Activated T-cell treated with anti-CD3 and anti-CD28 coated beads, Interleukin-2, amount 50 U/mL, for 4 hours (primary cell): ENCODE measurements at regions not wholly inside any gene's neighbourhood (a gene's known extent, or its start where the extent isn't known, plus 50 kb on each side); places are given as distances from the start of the nearest gene placed in this dataset.

Source experiments
- ATAC-seq, 2 donors: fragments of 200-7000 bp; cut with Tn5 transposase; one replicate each; pipeline ENCODE4 v1.10.0; 2021
- DNase-seq: peaks from one replicate; pipeline ENCODE4 v3.0.0-alpha.2; 2020
- H3K27me3 Mint-ChIP-seq: one replicate; pipeline ENCODE4 v1.8.0; 2021; ENCODE audit warnings: low read depth, mixed read lengths
- H3K36me3 Mint-ChIP-seq: one replicate; pipeline ENCODE4 v1.8.0; 2022; ENCODE audit warnings: mixed read lengths; ENCODE audit not compliant: insufficient read depth
- H3K4me1 Mint-ChIP-seq: one replicate; pipeline ENCODE4 v1.8.0; 2021; ENCODE audit warnings: low read depth, mixed read lengths
- H3K4me3 Mint-ChIP-seq: one replicate; pipeline ENCODE4 v1.8.0; 2021; ENCODE audit warnings: mild to moderate bottlenecking, moderate library complexity, mixed read lengths
- H3K9me3 Mint-ChIP-seq: one replicate; pipeline ENCODE4 v1.8.0; 2021; ENCODE audit warnings: mixed read lengths

- Mint-ChIP-seq H3K27me3 (no peaks in the 10 kb centered on the region), H3K4me1 (no peaks in the 10 kb centered on the region), H3K4me3 (no peak overlapping the region), H3K36me3 (no peaks in the 10 kb centered on the region), H3K9me3 (no peaks in the 10 kb centered on the region)
- no peak for DNase-seq
- ATAC-seq, result no peak
Observed at GRCh38 chr6:56366141-56366852, 118.9 kb upstream of the COL21A1 start.

DNA sequence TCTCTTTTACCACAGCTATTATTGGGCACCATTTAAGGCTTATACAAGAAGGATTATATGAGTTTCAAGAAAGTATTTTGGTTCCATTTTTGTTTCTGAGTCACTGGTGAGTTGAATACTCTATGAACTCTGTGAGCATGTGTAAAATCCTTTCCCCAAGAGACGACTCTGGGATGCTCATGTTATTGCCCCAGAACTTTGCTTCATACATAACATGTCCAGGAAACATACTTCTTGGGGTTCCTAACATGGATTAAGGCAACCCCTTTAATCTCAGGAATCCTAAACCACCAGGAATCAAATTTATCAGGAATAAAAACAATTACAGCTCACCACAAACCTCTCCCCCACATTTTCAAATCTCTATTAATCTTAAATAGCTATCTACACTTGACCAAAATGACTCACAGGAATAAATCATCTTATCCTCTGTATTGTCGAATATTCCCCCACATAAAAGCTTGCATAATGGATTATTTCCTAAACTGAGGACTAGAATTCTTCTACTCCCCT lies 117.5 kb upstream of the COL21A1 start:
- Mint-ChIP-seq H3K4me3 (no peak overlapping the region), H3K4me1 (no peaks in the 10 kb centered on the region), H3K36me3 (no peaks in the 10 kb centered on the region), H3K27me3 (no peaks in the 10 kb centered on the region), H3K9me3 (no peaks in the 10 kb centered on the region)
- DNase-seq (no peak), ATAC-seq (no peak)

DNA sequence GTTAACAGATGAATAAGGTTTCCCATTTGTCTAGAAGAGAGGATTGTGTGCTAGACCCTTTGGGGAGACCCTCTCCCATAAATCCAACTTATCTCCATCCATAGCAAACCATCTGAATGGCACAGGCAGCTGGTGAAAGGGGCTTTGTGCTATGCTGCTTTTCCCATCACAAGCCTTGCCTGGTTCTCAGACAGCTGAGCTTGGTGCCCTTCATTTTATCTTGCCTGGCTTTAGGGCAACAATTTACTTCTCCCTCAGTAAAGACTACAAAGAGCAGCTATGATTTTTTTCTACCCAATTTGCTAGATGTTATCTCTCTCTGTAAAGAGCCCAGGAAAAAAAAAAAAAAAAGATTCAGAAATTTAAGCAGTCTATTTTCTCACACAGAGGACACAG lies 117.0 kb upstream of the COL21A1 start:
- Mint-ChIP-seq H3K4me1 (no peaks in the 10 kb centered on the region), H3K36me3 (no peaks in the 10 kb centered on the region), H3K4me3 (no peak overlapping the region), H3K9me3 (no peaks in the 10 kb centered on the region), H3K27me3 (no peaks in the 10 kb centered on the region)
- no peak for ATAC-seq
- no peak for DNase-seq

- no peaks in the 10 kb centered on the region for H3K36me3 Mint-ChIP-seq
- DNase-seq, result no peak
- H3K4me3 Mint-ChIP-seq, result no peak overlapping the region
- H3K27me3 Mint-ChIP-seq, result peaks cover 1% of the 10 kb centered on the region
- no peaks in the 10 kb centered on the region for H3K9me3 Mint-ChIP-seq
- no peaks in the 10 kb centered on the region for H3K4me1 Mint-ChIP-seq
- no peak for ATAC-seq
Observed at GRCh38 chr6:56363796-56364430, 116.5 kb upstream of the COL21A1 start.

DNA sequence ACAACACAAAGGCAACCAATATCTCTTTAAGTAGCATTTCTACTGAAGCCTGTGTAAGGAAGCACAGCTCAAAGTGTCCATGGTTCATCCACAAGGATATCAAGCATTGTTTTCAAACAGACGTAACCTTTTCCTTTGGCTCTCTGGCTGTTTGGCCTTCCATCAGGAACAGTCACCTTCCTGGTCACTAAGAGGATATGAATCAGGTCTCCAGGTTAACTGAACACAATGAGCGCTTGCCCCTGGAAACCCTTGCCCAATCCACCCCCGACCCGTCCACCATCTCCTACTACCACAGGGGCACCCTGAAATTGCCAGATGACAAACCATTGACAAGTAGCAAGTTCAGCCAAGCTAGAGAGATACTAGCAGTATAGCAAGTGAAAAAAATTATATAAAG lies 114.4 kb upstream of the COL21A1 start:
- ATAC-seq (no peak), DNase-seq (no peak)
- H3K36me3 Mint-ChIP-seq, result no peaks in the 10 kb centered on the region
- H3K4me3 Mint-ChIP-seq, result no peak overlapping the region
- no peaks in the 10 kb centered on the region for H3K9me3 Mint-ChIP-seq
- no peaks in the 10 kb centered on the region for H3K4me1 Mint-ChIP-seq
- H3K27me3 Mint-ChIP-seq, result peaks cover 1% of the 10 kb centered on the region

- no peaks in the 10 kb centered on the region for H3K9me3 Mint-ChIP-seq
- no peak overlapping the region for H3K4me3 Mint-ChIP-seq
- peaks cover 1% of the 10 kb centered on the region for H3K27me3 Mint-ChIP-seq
- H3K36me3 Mint-ChIP-seq, result no peaks in the 10 kb centered on the region
- ATAC-seq (peak in 1 of 2 donors; percentile 51), DNase-seq (peak; percentile 39)
- H3K4me1 Mint-ChIP-seq, result no peaks in the 10 kb centered on the region
Observed at GRCh38 chr6:56359201-56359899, 112.0 kb upstream of the COL21A1 start.

DNA sequence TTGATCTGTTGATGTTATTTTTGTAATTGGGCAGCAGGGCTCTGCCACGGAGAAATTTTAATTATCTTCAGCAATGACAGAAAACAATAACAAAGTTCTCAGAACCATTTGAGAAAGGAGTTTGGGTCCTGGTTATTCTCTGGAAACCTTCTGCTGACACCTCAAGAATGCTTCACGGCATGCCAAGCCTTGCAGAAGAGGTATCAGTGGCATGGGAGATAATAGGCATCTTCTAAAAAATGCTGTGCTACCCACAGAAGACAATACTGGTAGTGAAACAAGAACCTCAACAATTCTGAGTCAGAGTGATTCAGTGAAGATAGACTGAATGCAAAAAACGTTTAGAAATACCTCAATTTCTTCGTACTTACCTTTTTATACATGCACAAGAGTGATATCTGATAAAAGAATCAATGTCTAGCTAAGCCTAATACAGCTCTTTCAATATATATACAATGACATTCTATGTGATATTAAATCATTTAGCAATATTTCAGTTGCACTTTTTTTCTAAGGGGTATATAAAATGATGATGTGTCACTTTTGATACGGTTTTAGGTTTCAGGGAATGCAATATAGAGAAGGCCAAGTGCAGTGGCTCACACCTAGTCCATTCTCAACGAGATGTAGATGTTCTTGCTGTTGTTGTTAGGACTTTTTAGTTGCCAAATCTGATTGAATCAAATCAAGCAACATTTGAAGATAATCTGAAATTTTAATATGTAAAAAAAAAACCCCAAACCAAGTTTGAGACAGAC lies 110.4 kb upstream of the COL21A1 start:
- DNase-seq, result no peak
- H3K27me3 Mint-ChIP-seq, result peaks cover 1% of the 10 kb centered on the region
- no peak overlapping the region for H3K4me3 Mint-ChIP-seq
- no peaks in the 10 kb centered on the region for H3K36me3 Mint-ChIP-seq
- peaks cover 5% of the 10 kb centered on the region for H3K9me3 Mint-ChIP-seq
- ATAC-seq, result no peak
- H3K4me1 Mint-ChIP-seq, result no peaks in the 10 kb centered on the region

DNA sequence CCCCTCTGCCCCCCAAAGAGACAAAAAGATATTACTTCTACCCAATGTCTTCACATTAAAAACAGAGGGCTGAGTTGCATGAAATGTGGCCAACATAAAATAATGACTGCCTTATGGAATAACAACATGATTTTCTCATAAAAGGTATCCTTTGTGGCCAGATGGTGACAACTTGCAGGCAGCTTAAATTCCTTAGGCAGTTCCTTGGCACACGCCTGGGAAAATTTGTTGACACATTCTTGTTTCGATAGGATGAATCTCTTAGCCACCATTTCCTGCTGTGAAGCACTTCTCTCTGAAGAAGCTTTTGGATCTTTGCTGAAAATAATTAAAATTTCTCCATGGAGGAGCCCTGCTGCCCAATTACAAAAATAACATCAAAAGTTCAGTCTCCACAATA lies 109.0 kb upstream of the COL21A1 start:
- DNase-seq (no peak), ATAC-seq (no peak)
- peaks cover 5% of the 10 kb centered on the region for H3K9me3 Mint-ChIP-seq
- H3K36me3 Mint-ChIP-seq, result no peaks in the 10 kb centered on the region
- peaks cover 1% of the 10 kb centered on the region for H3K27me3 Mint-ChIP-seq
- H3K4me1 Mint-ChIP-seq, result no peaks in the 10 kb centered on the region
- no peak overlapping the region for H3K4me3 Mint-ChIP-seq

GRCh38 chr6:56353860-56354259 lies 106.5 kb upstream of the COL21A1 start:
- peaks cover 5% of the 10 kb centered on the region for H3K9me3 Mint-ChIP-seq
- DNase-seq (no peak), ATAC-seq (no peak)
- H3K27me3 Mint-ChIP-seq, result no peaks in the 10 kb centered on the region
- no peaks in the 10 kb centered on the region for H3K36me3 Mint-ChIP-seq
- H3K4me3 Mint-ChIP-seq, result no peak overlapping the region
- H3K4me1 Mint-ChIP-seq, result no peaks in the 10 kb centered on the region

DNA sequence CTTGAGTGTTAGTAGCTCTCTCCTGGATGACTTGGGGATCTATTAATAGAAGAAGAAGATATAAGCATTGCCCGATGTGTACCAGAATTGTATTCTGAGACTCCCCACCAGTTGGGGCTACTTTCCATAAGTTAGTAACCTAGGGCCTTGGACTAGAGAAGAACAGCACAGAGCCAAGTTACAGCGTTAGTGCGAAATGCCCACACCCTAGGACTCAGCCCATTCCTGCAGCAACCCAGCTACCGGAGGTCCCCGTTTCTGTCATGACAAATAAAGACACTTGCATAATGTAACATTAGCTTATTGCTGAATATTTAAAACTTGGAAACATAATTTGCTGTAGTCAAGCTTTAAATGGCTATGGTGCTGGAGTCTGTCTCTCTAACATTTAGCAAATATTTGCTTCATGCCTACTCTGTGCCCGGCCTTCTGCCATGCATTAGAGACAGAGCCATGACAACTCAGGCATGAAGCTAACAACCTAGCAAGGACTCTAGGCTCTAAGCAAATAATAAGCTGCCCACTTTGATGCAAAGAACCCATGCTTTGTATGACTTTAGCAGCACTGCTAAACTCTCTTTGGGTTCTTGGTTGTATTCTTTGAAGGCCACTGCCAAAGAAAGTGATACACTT lies 103.4 kb upstream of the COL21A1 start:
- ATAC-seq (no peak), DNase-seq (no peak)
- Mint-ChIP-seq H3K4me3 (no peak overlapping the region), H3K4me1 (no peaks in the 10 kb centered on the region), H3K36me3 (no peaks in the 10 kb centered on the region), H3K27me3 (no peaks in the 10 kb centered on the region), H3K9me3 (peaks cover 5% of the 10 kb centered on the region)

- Mint-ChIP-seq H3K36me3 (no peaks in the 10 kb centered on the region), H3K4me3 (no peak overlapping the region), H3K9me3 (peaks cover 5% of the 10 kb centered on the region), H3K27me3 (no peaks in the 10 kb centered on the region), H3K4me1 (no peaks in the 10 kb centered on the region)
- no peak for DNase-seq
- no peak for ATAC-seq
Observed at GRCh38 chr6:56349194-56349593, 101.8 kb upstream of the COL21A1 start.

GRCh38 chr6:56348578-56348977 lies 101.2 kb upstream of the COL21A1 start:
- Mint-ChIP-seq H3K4me1 (no peaks in the 10 kb centered on the region), H3K9me3 (peaks cover 3% of the 10 kb centered on the region), H3K36me3 (no peaks in the 10 kb centered on the region), H3K27me3 (no peaks in the 10 kb centered on the region), H3K4me3 (no peak overlapping the region)
- no peak for ATAC-seq
- no peak for DNase-seq

- Mint-ChIP-seq H3K9me3 (no peaks in the 10 kb centered on the region), H3K4me1 (no peaks in the 10 kb centered on the region), H3K27me3 (no peaks in the 10 kb centered on the region), H3K4me3 (no peak overlapping the region), H3K36me3 (no peaks in the 10 kb centered on the region)
- DNase-seq (no peak), ATAC-seq (no peak)
Observed at GRCh38 chr6:56347526-56347925, 100.1 kb upstream of the COL21A1 start.

- Mint-ChIP-seq H3K36me3 (no peaks in the 10 kb centered on the region), H3K27me3 (no peaks in the 10 kb centered on the region), H3K4me1 (no peaks in the 10 kb centered on the region), H3K9me3 (no peaks in the 10 kb centered on the region), H3K4me3 (no peak overlapping the region)
- ATAC-seq (no peak), DNase-seq (no peak)
Observed at GRCh38 chr6:56346958-56347357, 99.6 kb upstream of the COL21A1 start.
